ENCODE measurements at regions not wholly inside any gene's neighbourhood (a gene's known extent, or its start where the extent isn't known, plus 50 kb on each side); places are given as distances from the start of the nearest gene placed in this dataset.

DNA sequence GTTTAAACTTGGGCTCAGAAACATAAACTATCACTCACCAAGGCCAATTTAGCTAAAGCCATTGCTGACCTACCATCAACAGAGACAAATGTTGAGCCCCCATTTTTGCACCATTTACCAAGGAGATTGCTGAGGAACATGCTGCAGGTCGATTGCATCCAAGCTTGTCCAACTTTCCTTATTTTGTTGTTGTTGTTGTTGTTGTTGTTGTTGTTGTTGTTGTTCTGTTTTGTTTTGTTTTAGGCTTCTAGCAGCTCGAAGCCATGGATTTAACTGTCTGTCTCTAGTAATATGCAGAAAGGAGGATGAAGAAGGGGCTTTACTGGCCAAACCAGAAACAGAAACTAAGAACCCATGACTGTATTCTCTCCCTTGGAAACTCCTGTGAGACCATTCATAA is 571.5 kb downstream of the IRS1 start:
- DNase-seq (ENCODE audit: low spot score): no peak

DNA sequence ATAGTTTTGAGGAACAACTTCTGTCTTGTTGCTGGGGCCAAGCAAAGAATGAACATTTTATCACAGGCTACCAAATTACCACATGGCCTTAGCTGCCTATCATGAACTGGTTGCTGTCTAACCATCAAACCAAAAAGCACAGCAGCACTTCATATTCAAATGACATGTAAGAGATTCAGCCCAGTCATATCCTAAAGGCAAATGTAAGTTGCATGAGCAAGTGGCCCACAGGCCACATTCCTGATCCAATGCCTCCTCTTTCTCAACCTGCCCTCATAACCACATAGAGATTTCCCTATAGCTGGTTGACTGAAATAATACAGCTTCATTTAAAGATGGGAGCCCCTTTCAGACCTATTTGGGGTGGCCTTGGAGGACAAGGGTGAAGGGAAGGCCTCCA is 572.3 kb downstream of the IRS1 start:
- Mint-ChIP-seq H3K36me3 (ENCODE audit: low read depth) (no peaks in the 10 kb centered on the region), H3K27me3 (ENCODE audit: low read depth) (no peaks in the 10 kb centered on the region), H3K4me3 (no peak overlapping the region), H3K9me3 (no peaks in the 10 kb centered on the region), H3K27ac (no peak overlapping the region), H3K4me1 (ENCODE audit: low read depth) (no peaks in the 10 kb centered on the region)
- no peak for DNase-seq (ENCODE audit: low spot score)

More for the DNA sequence above, 571.5 kb downstream of the IRS1 start:
- H3K36me3 Mint-ChIP-seq (ENCODE audit: low read depth): no peaks in the 10 kb centered on the region
- H3K4me1 Mint-ChIP-seq (ENCODE audit: low read depth): no peaks in the 10 kb centered on the region
- no peaks in the 10 kb centered on the region for H3K9me3 Mint-ChIP-seq
- H3K27me3 Mint-ChIP-seq (ENCODE audit: low read depth): no peaks in the 10 kb centered on the region
- H3K27ac Mint-ChIP-seq: no peak overlapping the region
- H3K4me3 Mint-ChIP-seq: no peak overlapping the region

DNA sequence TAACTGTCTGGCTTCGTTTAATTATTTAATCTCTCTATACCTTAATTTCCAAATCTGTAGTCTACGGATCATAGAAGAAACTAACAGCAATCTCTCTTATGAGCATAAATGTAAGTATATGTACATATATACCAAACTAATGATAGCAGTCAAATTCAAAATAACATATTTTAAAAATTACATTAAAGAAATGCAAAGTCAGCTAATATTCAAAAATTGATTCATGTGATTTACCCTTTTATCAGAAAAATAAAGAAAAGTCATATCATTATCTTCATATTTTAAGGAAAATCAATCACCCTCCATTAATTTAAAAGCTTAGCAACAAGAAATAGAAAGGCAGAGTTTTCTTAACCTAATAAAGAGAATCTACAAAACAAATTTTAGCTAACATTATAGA is 575.9 kb downstream of the IRS1 start:
- Mint-ChIP-seq H3K27me3 (ENCODE audit: low read depth) (no peaks in the 10 kb centered on the region), H3K27ac (no peak overlapping the region), H3K4me1 (ENCODE audit: low read depth) (no peaks in the 10 kb centered on the region), H3K9me3 (no peaks in the 10 kb centered on the region), H3K4me3 (no peak overlapping the region), H3K36me3 (ENCODE audit: low read depth) (no peaks in the 10 kb centered on the region)
- no peak for DNase-seq (ENCODE audit: low spot score)

DNA sequence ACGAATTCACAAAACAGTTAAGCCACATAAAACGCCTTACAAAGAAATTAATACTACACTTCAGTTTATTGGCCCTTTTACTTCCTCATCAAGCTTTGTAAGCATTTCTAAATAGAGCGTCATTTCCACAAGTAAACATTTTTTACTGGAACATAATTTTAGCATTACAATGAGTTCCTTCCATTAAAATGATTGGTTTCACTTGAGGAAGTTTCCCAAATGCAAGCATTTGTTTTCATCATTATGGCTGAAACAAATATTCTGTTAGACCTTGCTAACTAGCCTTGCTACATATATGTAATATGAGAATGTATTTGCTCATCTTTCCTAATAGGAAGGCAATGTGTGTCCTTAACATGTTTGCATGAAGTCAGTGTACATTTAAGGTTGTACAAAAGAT is 579.1 kb downstream of the IRS1 start:
- no peak overlapping the region for H3K27ac Mint-ChIP-seq
- H3K36me3 Mint-ChIP-seq (ENCODE audit: low read depth): no peaks in the 10 kb centered on the region
- no peaks in the 10 kb centered on the region for H3K4me1 Mint-ChIP-seq (ENCODE audit: low read depth)
- H3K4me3 Mint-ChIP-seq: no peak overlapping the region
- DNase-seq (ENCODE audit: low spot score): no peak
- H3K9me3 Mint-ChIP-seq: no peaks in the 10 kb centered on the region
- no peaks in the 10 kb centered on the region for H3K27me3 Mint-ChIP-seq (ENCODE audit: low read depth)

DNA sequence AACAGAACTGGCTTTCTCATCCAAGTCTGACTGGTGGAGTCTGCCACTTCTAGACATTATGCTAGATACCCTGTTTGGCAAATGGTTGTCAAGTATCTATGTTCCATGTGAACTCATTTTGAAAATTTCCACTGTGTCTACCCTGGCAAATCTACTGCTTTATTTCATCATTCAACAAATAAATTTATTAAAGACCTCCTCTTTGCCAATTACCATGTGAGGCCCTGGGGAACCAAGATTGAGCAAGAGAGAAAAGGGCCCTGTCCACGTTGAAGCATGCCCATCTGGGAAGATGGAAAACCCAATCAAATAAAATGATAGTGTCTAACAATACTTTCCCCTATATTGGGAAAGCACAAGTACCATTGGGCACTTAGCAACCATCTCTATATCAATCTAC is 582.4 kb downstream of the IRS1 start:
- DNase-seq (ENCODE audit: low spot score): no peak
- Mint-ChIP-seq H3K4me1 (ENCODE audit: low read depth) (no peaks in the 10 kb centered on the region), H3K36me3 (ENCODE audit: low read depth) (no peaks in the 10 kb centered on the region), H3K9me3 (no peaks in the 10 kb centered on the region), H3K27ac (no peak overlapping the region), H3K4me3 (no peak overlapping the region), H3K27me3 (ENCODE audit: low read depth) (no peaks in the 10 kb centered on the region)

DNA sequence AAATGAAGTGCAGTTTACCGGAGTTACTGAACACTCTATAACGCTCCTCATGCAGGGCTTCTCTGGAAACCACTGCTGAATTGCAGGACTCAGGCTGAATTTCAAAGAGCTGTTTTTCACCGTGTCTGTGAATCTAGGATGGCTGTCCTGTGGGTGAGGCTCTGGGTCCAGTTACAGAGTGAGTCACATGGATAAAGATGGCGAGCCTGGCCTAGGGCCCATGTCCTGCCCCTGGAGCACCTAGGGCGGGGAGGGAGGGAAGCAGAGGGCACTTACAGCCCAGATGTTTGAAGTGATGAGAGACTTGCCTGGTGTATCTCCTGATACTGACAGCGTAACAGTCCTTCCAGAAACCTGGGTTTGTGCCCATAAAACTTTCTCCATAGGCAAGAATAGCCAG is 583.0 kb downstream of the IRS1 start:
- Mint-ChIP-seq H3K27ac (no peak overlapping the region), H3K36me3 (ENCODE audit: low read depth) (no peaks in the 10 kb centered on the region), H3K4me3 (no peak overlapping the region), H3K27me3 (ENCODE audit: low read depth) (no peaks in the 10 kb centered on the region), H3K4me1 (ENCODE audit: low read depth) (no peaks in the 10 kb centered on the region), H3K9me3 (no peaks in the 10 kb centered on the region)
- DNase-seq (ENCODE audit: low spot score): no peak

DNA sequence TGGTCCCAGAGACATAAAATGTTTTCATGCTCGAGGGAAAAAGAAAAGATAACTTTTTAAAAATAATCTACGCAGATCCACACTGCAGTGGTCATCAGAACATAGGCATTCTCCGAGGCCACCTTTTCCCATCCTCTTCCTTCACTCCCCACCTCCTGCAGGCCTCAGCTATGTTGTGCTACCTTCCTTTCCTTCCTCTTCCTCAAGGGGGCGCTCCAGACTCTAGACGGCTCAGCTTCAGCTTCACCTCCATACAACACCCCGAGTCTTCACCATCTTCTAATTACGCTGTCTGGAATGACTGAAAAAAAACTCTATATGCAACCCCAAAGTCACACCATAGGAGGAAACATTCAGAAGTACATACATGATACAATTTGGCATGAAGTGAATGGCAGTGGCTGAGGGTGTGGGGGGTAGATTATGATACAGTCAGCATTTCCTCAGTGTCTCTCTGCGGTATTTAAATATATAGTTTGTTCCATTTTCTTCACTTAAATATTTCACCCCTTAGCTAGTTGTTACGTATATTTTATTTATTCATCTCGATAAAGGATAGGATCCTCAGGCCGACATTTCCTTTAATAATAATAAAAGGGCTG is 583.6 kb downstream of the IRS1 start:
- Mint-ChIP-seq H3K4me3 (no peak overlapping the region), H3K36me3 (ENCODE audit: low read depth) (no peaks in the 10 kb centered on the region), H3K4me1 (ENCODE audit: low read depth) (no peaks in the 10 kb centered on the region), H3K27ac (no peak overlapping the region), H3K9me3 (no peaks in the 10 kb centered on the region), H3K27me3 (ENCODE audit: low read depth) (no peaks in the 10 kb centered on the region)
- peak; percentile 25 for DNase-seq (ENCODE audit: low spot score)

DNA sequence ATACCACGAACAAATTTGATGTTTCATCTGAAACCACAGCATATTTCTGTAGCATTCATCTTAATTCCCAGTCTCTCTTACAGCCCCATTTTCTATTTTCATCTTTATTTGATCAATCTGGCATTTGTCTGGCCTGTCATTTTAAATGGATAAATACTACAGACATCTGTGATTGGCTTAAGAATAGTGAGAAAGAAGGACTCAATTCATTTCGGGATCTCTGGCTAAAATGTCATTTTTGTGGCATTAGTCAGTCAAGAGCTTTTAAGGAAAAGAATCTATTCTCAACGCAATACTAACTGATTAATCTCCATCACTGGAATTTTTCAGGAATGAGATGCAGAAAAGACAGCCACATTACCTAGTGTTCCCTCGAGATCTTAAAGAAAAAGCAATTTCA is 585.9 kb downstream of the IRS1 start:
- Mint-ChIP-seq H3K27me3 (ENCODE audit: low read depth) (no peaks in the 10 kb centered on the region), H3K9me3 (no peaks in the 10 kb centered on the region), H3K4me3 (no peak overlapping the region), H3K27ac (no peak overlapping the region), H3K36me3 (ENCODE audit: low read depth) (no peaks in the 10 kb centered on the region), H3K4me1 (ENCODE audit: low read depth) (no peaks in the 10 kb centered on the region)
- DNase-seq (ENCODE audit: low spot score): no peak

DNA sequence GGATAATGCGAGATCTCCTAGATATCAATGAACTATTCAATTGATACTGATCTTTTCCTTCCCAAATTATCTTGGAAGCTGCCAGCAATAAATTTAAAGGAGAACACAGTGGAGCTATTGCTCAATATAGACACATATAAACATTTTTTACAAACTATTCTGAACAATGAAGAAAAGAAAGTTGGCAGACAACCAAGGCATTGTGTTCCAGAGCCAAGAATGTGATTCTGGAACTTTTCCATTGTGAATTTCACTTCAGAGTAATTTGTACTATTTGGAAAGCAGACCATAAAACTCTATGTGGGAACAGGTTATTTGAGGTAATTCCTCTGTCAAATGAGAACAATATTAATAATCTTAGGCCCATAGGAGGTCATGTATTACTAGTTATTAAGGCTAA is 588.2 kb downstream of the IRS1 start:
- no peak for DNase-seq (ENCODE audit: low spot score)
- Mint-ChIP-seq H3K4me3 (no peak overlapping the region), H3K9me3 (no peaks in the 10 kb centered on the region), H3K36me3 (ENCODE audit: low read depth) (no peaks in the 10 kb centered on the region), H3K4me1 (ENCODE audit: low read depth) (no peaks in the 10 kb centered on the region), H3K27ac (no peak overlapping the region), H3K27me3 (ENCODE audit: low read depth) (no peaks in the 10 kb centered on the region)

DNA sequence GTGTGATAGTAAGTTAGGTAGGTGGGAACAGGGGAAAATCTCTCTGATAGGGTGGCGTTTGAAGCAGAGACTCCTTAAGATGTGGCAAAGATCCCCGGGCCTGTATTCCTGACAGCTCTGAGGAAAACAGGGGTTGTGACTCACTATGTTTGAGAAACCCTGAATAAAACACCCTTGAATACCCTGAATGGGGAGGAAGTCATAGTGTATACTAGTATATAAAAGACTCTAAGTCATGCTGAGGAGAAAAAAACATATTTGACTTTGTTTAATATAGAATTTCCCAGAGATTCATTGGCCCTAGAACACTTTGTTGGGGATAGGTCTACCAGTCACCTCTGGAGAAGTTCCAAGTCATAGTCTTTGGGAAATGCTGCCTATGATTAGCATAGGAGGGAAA is 590.9 kb downstream of the IRS1 start:
- no peaks in the 10 kb centered on the region for H3K27me3 Mint-ChIP-seq (ENCODE audit: low read depth)
- no peak overlapping the region for H3K4me3 Mint-ChIP-seq
- H3K9me3 Mint-ChIP-seq: no peaks in the 10 kb centered on the region
- no peak for DNase-seq (ENCODE audit: low spot score)
- no peaks in the 10 kb centered on the region for H3K36me3 Mint-ChIP-seq (ENCODE audit: low read depth)
- no peak overlapping the region for H3K27ac Mint-ChIP-seq
- H3K4me1 Mint-ChIP-seq (ENCODE audit: low read depth): no peaks in the 10 kb centered on the region

DNA sequence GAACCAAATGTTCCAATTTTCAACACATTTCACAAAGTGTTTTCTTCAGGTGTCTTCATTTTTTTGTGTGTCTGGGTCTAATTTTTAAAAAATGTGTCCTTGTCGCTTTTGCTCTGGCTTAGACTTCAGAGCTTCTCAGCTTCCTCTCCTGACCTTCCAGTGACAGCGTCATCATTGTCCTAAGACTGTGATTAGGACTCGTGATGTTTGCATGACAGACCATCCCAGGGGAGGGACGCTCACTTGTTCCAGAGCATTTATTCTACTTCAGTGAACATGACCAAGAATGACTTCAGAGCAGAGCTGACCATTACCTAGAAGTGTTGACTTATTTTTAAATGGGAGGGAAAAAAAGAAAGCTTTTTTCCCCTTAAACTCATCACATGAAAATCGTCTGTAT is 591.9 kb downstream of the IRS1 start:
- H3K27ac Mint-ChIP-seq: no peak overlapping the region
- no peaks in the 10 kb centered on the region for H3K36me3 Mint-ChIP-seq (ENCODE audit: low read depth)
- DNase-seq (ENCODE audit: low spot score): no peak
- no peak overlapping the region for H3K4me3 Mint-ChIP-seq
- H3K4me1 Mint-ChIP-seq (ENCODE audit: low read depth): no peaks in the 10 kb centered on the region
- H3K9me3 Mint-ChIP-seq: no peaks in the 10 kb centered on the region
- no peaks in the 10 kb centered on the region for H3K27me3 Mint-ChIP-seq (ENCODE audit: low read depth)

DNA sequence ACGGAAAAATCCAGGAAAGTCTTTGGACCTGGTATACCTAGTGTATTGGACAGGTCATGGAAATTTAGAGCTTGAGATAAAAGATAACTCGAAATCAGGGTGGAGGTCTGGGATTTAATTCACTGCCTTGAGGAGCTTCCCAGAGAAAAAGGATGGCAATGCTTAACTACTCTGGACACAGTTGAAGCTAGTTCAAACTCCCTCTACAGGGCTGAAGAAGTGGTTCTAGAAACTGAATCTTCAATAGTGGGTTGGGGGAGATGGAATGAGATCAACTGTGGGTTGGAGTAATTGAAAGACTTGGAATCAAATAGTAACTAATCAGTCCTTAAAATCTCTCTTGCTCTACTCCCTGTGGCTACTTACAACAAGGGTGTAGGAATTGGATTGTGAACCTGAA is 600.1 kb downstream of the IRS1 start:
- H3K27me3 Mint-ChIP-seq (ENCODE audit: low read depth): no peaks in the 10 kb centered on the region
- H3K27ac Mint-ChIP-seq: no peak overlapping the region
- no peaks in the 10 kb centered on the region for H3K4me1 Mint-ChIP-seq (ENCODE audit: low read depth)
- H3K9me3 Mint-ChIP-seq: no peaks in the 10 kb centered on the region
- no peak overlapping the region for H3K4me3 Mint-ChIP-seq
- DNase-seq (ENCODE audit: low spot score): no peak
- H3K36me3 Mint-ChIP-seq (ENCODE audit: low read depth): no peaks in the 10 kb centered on the region

DNA sequence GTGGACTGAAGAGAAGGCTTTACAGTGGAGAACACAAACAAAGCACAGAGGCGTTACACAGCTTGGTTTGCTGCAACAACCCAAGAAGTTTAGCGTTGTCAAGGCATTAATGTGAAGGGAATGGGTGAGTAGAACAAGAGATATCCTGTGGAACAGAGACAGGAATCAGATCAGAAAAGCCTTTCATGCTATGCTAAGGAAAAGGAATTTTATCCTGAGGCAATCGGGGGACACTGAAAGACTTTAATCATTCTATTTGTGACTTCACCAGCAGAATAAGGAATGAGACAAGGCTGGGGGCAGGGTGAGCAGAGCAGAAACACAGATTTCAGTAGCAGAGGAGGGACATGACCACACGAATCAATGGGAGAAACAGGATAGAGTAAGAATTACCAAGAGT is 600.7 kb downstream of the IRS1 start:
- no peaks in the 10 kb centered on the region for H3K36me3 Mint-ChIP-seq (ENCODE audit: low read depth)
- no peak overlapping the region for H3K4me3 Mint-ChIP-seq
- no peaks in the 10 kb centered on the region for H3K4me1 Mint-ChIP-seq (ENCODE audit: low read depth)
- no peaks in the 10 kb centered on the region for H3K27me3 Mint-ChIP-seq (ENCODE audit: low read depth)
- DNase-seq (ENCODE audit: low spot score): no peak
- H3K27ac Mint-ChIP-seq: no peak overlapping the region
- no peaks in the 10 kb centered on the region for H3K9me3 Mint-ChIP-seq

DNA sequence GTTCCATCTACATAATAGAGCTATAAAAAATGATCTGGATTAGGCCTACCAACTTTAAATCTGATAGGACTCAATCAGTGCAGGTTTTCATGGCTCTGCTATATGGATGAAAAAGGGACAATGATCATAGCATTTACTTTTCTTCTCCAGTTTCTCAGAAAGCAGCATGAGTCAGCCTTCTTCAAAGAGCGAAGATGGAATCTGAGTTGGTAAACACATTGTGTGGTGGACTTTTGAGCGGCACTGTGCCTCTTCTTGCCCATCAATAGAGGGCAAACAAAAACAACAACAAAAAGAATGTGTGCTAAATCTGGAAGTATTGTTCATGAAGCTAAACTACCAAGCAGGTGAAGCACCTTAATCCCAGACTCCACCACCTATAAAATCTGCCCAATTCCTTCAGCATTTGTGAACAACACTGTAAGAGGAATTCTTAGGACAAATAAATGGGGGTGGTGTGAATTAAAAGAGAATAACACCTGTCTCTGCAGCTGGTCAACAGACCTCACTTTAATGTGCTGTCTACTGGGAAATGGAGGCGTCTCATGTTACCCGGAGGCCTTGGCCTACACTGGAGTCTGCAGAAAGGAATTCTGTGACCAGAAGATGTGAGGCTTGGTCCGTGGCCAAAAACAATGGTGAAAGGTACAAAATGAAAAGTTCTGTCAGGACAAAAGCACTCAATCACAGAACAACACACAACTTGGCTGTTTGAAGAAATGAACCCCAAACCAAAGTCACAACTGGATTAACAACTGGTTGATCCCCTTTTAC is 609.0 kb downstream of the IRS1 start:
- Mint-ChIP-seq H3K9me3 (no peaks in the 10 kb centered on the region), H3K4me1 (ENCODE audit: low read depth) (no peaks in the 10 kb centered on the region), H3K27ac (no peak overlapping the region), H3K27me3 (ENCODE audit: low read depth) (no peaks in the 10 kb centered on the region), H3K36me3 (ENCODE audit: low read depth) (no peaks in the 10 kb centered on the region), H3K4me3 (no peak overlapping the region)
- no peak for DNase-seq (ENCODE audit: low spot score)

DNA sequence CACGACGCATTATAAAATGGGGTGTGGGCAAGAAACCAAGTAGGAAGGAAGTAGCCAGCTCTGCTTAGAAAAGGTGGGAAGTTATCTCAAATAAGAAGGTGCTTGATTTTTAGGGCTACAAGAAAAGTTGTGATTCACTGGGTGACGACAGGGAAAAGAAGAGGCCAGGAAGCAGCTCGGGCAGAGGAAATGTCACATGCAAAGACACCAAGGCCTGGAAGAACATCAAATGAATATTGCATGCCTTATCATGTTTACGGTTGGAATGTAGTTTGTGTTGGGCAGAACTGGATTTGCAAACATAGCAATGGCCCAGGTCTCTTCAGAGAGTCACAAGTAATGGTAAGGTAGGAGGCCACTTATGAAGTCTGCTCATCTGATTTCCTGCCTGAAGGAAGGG is 610.6 kb downstream of the IRS1 start:
- no peak for DNase-seq (ENCODE audit: low spot score)
- Mint-ChIP-seq H3K27me3 (ENCODE audit: low read depth) (no peaks in the 10 kb centered on the region), H3K27ac (no peak overlapping the region), H3K9me3 (no peaks in the 10 kb centered on the region), H3K4me1 (ENCODE audit: low read depth) (no peaks in the 10 kb centered on the region), H3K4me3 (no peak overlapping the region), H3K36me3 (ENCODE audit: low read depth) (no peaks in the 10 kb centered on the region)

Measured in T-helper 2 cell treated with Interferon-gamma antibody and Interleukin-4, amounts not matched to agents 5 μg/mL and 100 μg/mL, for 36 hours (primary cell).